Calu3 (cell line): ENCODE measurements at regions not wholly inside any gene's neighbourhood (a gene's known extent, or its start where the extent isn't known, plus 50 kb on each side); places are given as distances from the start of the nearest gene placed in this dataset.
A peak's percentile ranks its signal among the peaks of the same experiment; 100 is the strongest.

Experiments used
- BruUV-seq: library from RNA; stranded (reverse); fragments of 400-500 nt; replicated peaks from 2 replicates; lab custom pipeline; 2021; lab: Mats Ljungman, UMichigan
- CTCF ChIA-PET: fragments of 300-600 bp; sonication (Branson Sonifier 250); formaldehyde crosslinking; loops from one replicate; lab custom pipeline; 2022; ENCODE audit warnings: antibody characterized with exemption; lab: Charles Lee
- DNase-seq: peaks from one replicate; pipeline ENCODE4 v3.0.0; 2022
- H3K27ac Mint-ChIP-seq: one replicate; pipeline ENCODE4 v1.8.0; 2022; ENCODE audit warnings: mixed read lengths; ENCODE audit not compliant: unreplicated experiment
- H3K27me3 Mint-ChIP-seq: one replicate; pipeline ENCODE4 v1.8.0; 2022; ENCODE audit warnings: mixed read lengths; ENCODE audit not compliant: unreplicated experiment
- H3K36me3 Mint-ChIP-seq: one replicate; pipeline ENCODE4 v1.8.0; 2022; ENCODE audit warnings: mild to moderate bottlenecking, moderate library complexity, mixed read lengths; ENCODE audit not compliant: insufficient read depth, unreplicated experiment
- H3K4me1 Mint-ChIP-seq: one replicate; pipeline ENCODE4 v1.8.0; 2022; ENCODE audit warnings: mild to moderate bottlenecking, low read depth, mixed read lengths; ENCODE audit not compliant: unreplicated experiment
- H3K4me3 Mint-ChIP-seq: one replicate; pipeline ENCODE4 v1.8.0; 2022; ENCODE audit warnings: mild to moderate bottlenecking, low read depth, moderate library complexity, mixed read lengths; ENCODE audit not compliant: unreplicated experiment
- H3K9me3 Mint-ChIP-seq: one replicate; pipeline ENCODE4 v1.8.0; 2022; ENCODE audit warnings: low read depth, mixed read lengths; ENCODE audit not compliant: unreplicated experiment
- CTCF ChIP-seq: fragments of 200-600 bp; IDR thresholded peaks from one replicate; pipeline ENCODE4 v1.8.0; 2022; ENCODE audit warnings: antibody characterized with exemption; ENCODE audit not compliant: unreplicated experiment
- intact Hi-C: fragments of 100-400 bp; cut with micrococcal nuclease; formaldehyde crosslinking; loops from one replicate; pipeline ENCODE4 v1.10.0; 2022; ENCODE audit not compliant: unreplicated experiment

- CTCF ChIA-PET: no interaction called here
- BruUV-seq: no TSS peak
- H3K27me3 Mint-ChIP-seq: peaks cover 27% of the 10 kb centered on the region
- H3K27ac Mint-ChIP-seq: no peak overlapping the region
- DNase-seq: no peak
- no peak for TF ChIP-seq CTCF
- peaks cover 11% of the 10 kb centered on the region for H3K4me1 Mint-ChIP-seq
- peaks cover 1% of the 10 kb centered on the region for H3K9me3 Mint-ChIP-seq
- intact Hi-C loops: no loop called here
- no peak overlapping the region for H3K4me3 Mint-ChIP-seq
- H3K36me3 Mint-ChIP-seq: no peaks in the 10 kb centered on the region
Measured at GRCh38 chr2:234730066-234730640, 221.7 kb upstream of the SH3BP4 start.

- H3K27me3 Mint-ChIP-seq: no peaks in the 10 kb centered on the region
- intact Hi-C loops: no loop called here
- H3K27ac Mint-ChIP-seq: no peak overlapping the region
Measured at GRCh38 chr2:234725528-234726264, 226.1 kb upstream of the SH3BP4 start.

GRCh38 chr2:234724850-234725249 is 227.0 kb upstream of the SH3BP4 start:
- intact Hi-C loops: no loop called here
- CTCF ChIA-PET: no interaction called here
- Mint-ChIP-seq H3K36me3 (no peaks in the 10 kb centered on the region), H3K27ac (no peak overlapping the region), H3K4me3 (no peak overlapping the region), H3K4me1 (peaks cover 18% of the 10 kb centered on the region), H3K27me3 (no peaks in the 10 kb centered on the region), H3K9me3 (no peaks in the 10 kb centered on the region)
- no peak for TF ChIP-seq CTCF
- no TSS peak for BruUV-seq
- no peak for DNase-seq

More at GRCh38 chr2:234725528-234726264, 226.1 kb upstream of the SH3BP4 start:
- Mint-ChIP-seq H3K9me3 (no peaks in the 10 kb centered on the region), H3K36me3 (no peaks in the 10 kb centered on the region), H3K4me3 (no peak overlapping the region), H3K4me1 (peaks cover 18% of the 10 kb centered on the region)
- CTCF ChIA-PET: interaction anchor here (0.6 kb wide), 1 partner anchor 67 kb away, joined by 4 read pairs; no protein-coding TSS in a partner anchor
- TF ChIP-seq CTCF: no peak
- peak; percentile 6 for DNase-seq
- no TSS peak for BruUV-seq

GRCh38 chr2:234723400-234723799 is 226.5 kb upstream of the ARL4C start:
- Mint-ChIP-seq H3K4me1 (peaks cover 18% of the 10 kb centered on the region), H3K27ac (no peak overlapping the region), H3K27me3 (peaks cover 3% of the 10 kb centered on the region), H3K9me3 (no peaks in the 10 kb centered on the region), H3K36me3 (no peaks in the 10 kb centered on the region), H3K4me3 (no peak overlapping the region)
- intact Hi-C loops: no loop called here
- CTCF ChIA-PET: no interaction called here
- TF ChIP-seq CTCF: no peak
- no peak for DNase-seq
- no TSS peak for BruUV-seq
